GM23338 (cell line): ENCODE measurements at regions not wholly inside any gene's neighbourhood (a gene's known extent, or its start where the extent isn't known, plus 50 kb on each side); places are given as distances from the start of the nearest gene placed in this dataset.

Experiments used
- ATAC-seq: fragments of 200-7000 bp; cut with Tn5 transposase; 3 replicates; pipeline ENCODE4 v1.9.1; 2020
- DNase-seq: peaks from one replicate; pipeline ENCODE4 v3.0.0-alpha.2; 2015; ENCODE audit warnings: low spot score
- H2AFZ ChIP-seq: fragments of 200-600 bp; sonication (generic); 2 replicates; pipeline ENCODE4 v1.8.0; 2016; ENCODE audit warnings: antibody characterized with exemption, mild to moderate bottlenecking, moderate library complexity
- H3F3A ChIP-seq: fragments of 200-600 bp; sonication (generic); replicated peaks from 2 replicates; pipeline ENCODE4 v1.8.0; 2017; ENCODE audit warnings: antibody characterized with exemption, mixed run types, low read depth
- H3K27ac ChIP-seq: fragments of 200-600 bp; sonication (generic); 2 replicates; pipeline ENCODE4 v1.6.1; 2016; ENCODE audit warnings: low read depth
- H3K27me3 ChIP-seq: fragments of 200-600 bp; sonication (generic); 2 replicates; pipeline ENCODE4 v1.8.0; 2016; ENCODE audit warnings: mild to moderate bottlenecking, mixed run types, moderate library complexity; ENCODE audit not compliant: insufficient read depth
- H3K36me3 ChIP-seq: fragments of 200-600 bp; sonication (generic); 2 replicates; pipeline ENCODE4 v1.8.0; 2016; ENCODE audit warnings: mild to moderate bottlenecking; ENCODE audit not compliant: insufficient read depth
- H3K4me1 ChIP-seq: fragments of 200-600 bp; sonication (generic); 2 replicates; pipeline ENCODE4 v1.8.0; 2016; ENCODE audit warnings: mild to moderate bottlenecking, moderate library complexity; ENCODE audit not compliant: insufficient read depth
- H3K4me2 ChIP-seq: fragments of 200-600 bp; sonication (generic); 2 replicates; pipeline ENCODE4 v1.7.1; 2017; ENCODE audit warnings: mixed run types
- H3K4me3 ChIP-seq: fragments of 200-600 bp; sonication (generic); 2 replicates; pipeline ENCODE4 v1.6.1; 2016; ENCODE audit warnings: mixed run types
- H3K79me2 ChIP-seq: fragments of 200-600 bp; sonication (generic); replicated peaks from 2 replicates; pipeline ENCODE4 v1.8.0; 2017; ENCODE audit warnings: mild to moderate bottlenecking; ENCODE audit not compliant: insufficient read depth
- H3K9me2 ChIP-seq: fragments of 200-600 bp; sonication (generic); 2 replicates; pipeline ENCODE4 v1.8.0; 2017; ENCODE audit not compliant: insufficient read depth
- H4K20me1 ChIP-seq: fragments of 200-600 bp; sonication (generic); replicated peaks from 2 replicates; pipeline ENCODE4 v1.8.0; 2017; ENCODE audit warnings: mild to moderate bottlenecking; ENCODE audit not compliant: insufficient read depth
- H3K27ac Mint-ChIP-seq: 2 replicates; pipeline ENCODE4 v1.8.0; 2020; ENCODE audit warnings: inconsistent platforms, mild to moderate bottlenecking, moderate library complexity, mixed read lengths
- H3K27me3 Mint-ChIP-seq: 3 replicates; pipeline ENCODE4 v1.8.0; 2022; ENCODE audit warnings: low read depth, mild to moderate bottlenecking, moderate library complexity, mixed read lengths, inconsistent platforms; ENCODE audit not compliant: insufficient read depth, poor library complexity
- H3K36me3 Mint-ChIP-seq: 3 replicates; pipeline ENCODE4 v1.8.0; 2021; ENCODE audit warnings: low read depth, mild to moderate bottlenecking, inconsistent platforms, moderate library complexity, mixed read lengths
- H3K4me1 Mint-ChIP-seq: 3 replicates; pipeline ENCODE4 v1.8.0; 2020; ENCODE audit warnings: mild to moderate bottlenecking, inconsistent platforms, mixed read lengths
- H3K4me3 Mint-ChIP-seq: 3 replicates; pipeline ENCODE4 v1.8.0; 2021; ENCODE audit warnings: moderate library complexity, mild to moderate bottlenecking, inconsistent platforms, mixed read lengths
- H3K9me3 Mint-ChIP-seq: 3 replicates; pipeline ENCODE4 v1.8.0; 2020; ENCODE audit warnings: moderate library complexity, mild to moderate bottlenecking, inconsistent platforms, mixed read lengths
- CREB1 ChIP-seq: fragments of 250-450 bp; sonication (Bioruptor Pico); IDR thresholded peaks from 2 replicates; pipeline ENCODE4 v1.5.0; 2020; ENCODE audit warnings: low read depth, mild to moderate bottlenecking, moderate library complexity
- EZH2 ChIP-seq: fragments of 200-600 bp; sonication (generic); IDR thresholded peaks from one replicate; pipeline ENCODE4 v1.8.0; 2017; ENCODE audit warnings: antibody characterized with exemption, mild to moderate bottlenecking, low read depth; ENCODE audit not compliant: unreplicated experiment
- JUNB ChIP-seq: IDR thresholded peaks from one replicate; pipeline ENCODE4 v1.6.1; 2016; ENCODE audit warnings: antibody characterized with exemption; ENCODE audit not compliant: unreplicated experiment
- ZNF331 ChIP-seq: fragments of 250-450 bp; sonication (Bioruptor Pico); IDR thresholded peaks from 2 replicates; pipeline ENCODE4 v1.5.0; 2020; ENCODE audit warnings: low read depth, mild to moderate bottlenecking, moderate library complexity
- TF ChIP-seq, protein P1 (sequence below), 2 experiments: fragments of 200-600 bp in 1 of 2; sonication (generic) in 1 of 2; conservative IDR thresholded peaks; 2 replicates each; pipeline versions ENCODE4 v1.5.1 to v1.6.1; 2016 to 2017; ENCODE audit warnings: antibody characterized with exemption in 2 of 2, low read depth in 2 of 2, mild to moderate bottlenecking in 2 of 2, moderate library complexity in 1 of 2
- TF ChIP-seq, protein P2 (sequence below): fragments of 250-450 bp; sonication (Bioruptor Pico); IDR thresholded peaks from 2 replicates; pipeline ENCODE4 v1.5.0; 2020; ENCODE audit warnings: mild to moderate bottlenecking, moderate library complexity

DNA sequence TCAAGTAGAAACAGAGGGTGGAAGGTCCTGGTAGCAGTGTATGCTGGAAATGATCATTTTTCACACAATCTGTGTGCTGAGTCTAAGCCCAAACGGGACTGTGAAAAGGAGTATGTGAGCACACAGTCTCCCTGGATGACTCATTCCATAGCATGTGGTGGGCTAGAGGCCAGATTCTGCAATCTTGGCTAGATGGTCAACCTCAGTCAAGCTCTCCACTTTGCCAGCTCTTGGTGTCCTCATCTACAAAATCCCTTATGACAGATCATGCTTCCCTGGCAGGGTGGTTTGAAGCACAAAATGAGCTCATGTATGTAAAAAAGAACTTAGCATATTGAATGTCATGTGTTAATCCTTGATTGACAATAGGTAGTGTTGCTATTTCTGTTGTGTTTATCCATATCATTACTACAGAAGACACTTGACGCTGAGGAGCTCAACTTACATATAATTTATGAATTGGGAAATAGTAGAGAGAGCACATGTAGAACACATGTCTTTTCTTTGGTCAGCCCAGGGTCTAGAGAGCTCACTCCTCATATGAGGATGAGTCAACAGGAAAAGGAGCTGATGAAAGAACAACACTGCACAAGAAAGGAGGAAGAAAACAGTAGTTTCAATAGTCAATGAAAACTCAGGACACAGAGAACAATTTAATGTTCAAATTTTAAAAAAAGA, 517.5 kb downstream of the BCL11B start:
- Histone ChIP-seq H4K20me1 (no peaks in the 10 kb centered on the region), H3K4me2 (no peak overlapping the region), H3K4me3 (no peak overlapping the region), H2AFZ (no peak overlapping the region), H3K9me2 (peaks cover 18% of the 10 kb centered on the region), H3K36me3 (no peaks in the 10 kb centered on the region), H3K27me3 (no peaks in the 10 kb centered on the region), H3K79me2 (no peaks in the 10 kb centered on the region), H3K27ac (no peak overlapping the region), H3K4me1 (peaks cover 8% of the 10 kb centered on the region; the same call in 1 of the 2 replicates), H3F3A (no peaks in the 10 kb centered on the region)
- H3K27me3 Mint-ChIP-seq: peaks cover 9% of the 10 kb centered on the region
- H3K4me1 Mint-ChIP-seq: peaks cover 15% of the 10 kb centered on the region
- H3K4me3 Mint-ChIP-seq: no peak overlapping the region
- H3K27ac Mint-ChIP-seq: no peak overlapping the region
- peaks cover 7% of the 10 kb centered on the region; the same call in 1 of the 3 replicates for H3K36me3 Mint-ChIP-seq
- peaks cover 14% of the 10 kb centered on the region for H3K9me3 Mint-ChIP-seq
- DNase-seq (no peak), ATAC-seq (no peak)
- TF ChIP-seq, protein P1, sequence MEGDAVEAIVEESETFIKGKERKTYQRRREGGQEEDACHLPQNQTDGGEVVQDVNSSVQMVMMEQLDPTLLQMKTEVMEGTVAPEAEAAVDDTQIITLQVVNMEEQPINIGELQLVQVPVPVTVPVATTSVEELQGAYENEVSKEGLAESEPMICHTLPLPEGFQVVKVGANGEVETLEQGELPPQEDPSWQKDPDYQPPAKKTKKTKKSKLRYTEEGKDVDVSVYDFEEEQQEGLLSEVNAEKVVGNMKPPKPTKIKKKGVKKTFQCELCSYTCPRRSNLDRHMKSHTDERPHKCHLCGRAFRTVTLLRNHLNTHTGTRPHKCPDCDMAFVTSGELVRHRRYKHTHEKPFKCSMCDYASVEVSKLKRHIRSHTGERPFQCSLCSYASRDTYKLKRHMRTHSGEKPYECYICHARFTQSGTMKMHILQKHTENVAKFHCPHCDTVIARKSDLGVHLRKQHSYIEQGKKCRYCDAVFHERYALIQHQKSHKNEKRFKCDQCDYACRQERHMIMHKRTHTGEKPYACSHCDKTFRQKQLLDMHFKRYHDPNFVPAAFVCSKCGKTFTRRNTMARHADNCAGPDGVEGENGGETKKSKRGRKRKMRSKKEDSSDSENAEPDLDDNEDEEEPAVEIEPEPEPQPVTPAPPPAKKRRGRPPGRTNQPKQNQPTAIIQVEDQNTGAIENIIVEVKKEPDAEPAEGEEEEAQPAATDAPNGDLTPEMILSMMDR (conservative IDR thresholded peaks at IDR 0.05; ENCODE audit: low read depth in 2 of 2): no peak
- TF ChIP-seq, protein P2, sequence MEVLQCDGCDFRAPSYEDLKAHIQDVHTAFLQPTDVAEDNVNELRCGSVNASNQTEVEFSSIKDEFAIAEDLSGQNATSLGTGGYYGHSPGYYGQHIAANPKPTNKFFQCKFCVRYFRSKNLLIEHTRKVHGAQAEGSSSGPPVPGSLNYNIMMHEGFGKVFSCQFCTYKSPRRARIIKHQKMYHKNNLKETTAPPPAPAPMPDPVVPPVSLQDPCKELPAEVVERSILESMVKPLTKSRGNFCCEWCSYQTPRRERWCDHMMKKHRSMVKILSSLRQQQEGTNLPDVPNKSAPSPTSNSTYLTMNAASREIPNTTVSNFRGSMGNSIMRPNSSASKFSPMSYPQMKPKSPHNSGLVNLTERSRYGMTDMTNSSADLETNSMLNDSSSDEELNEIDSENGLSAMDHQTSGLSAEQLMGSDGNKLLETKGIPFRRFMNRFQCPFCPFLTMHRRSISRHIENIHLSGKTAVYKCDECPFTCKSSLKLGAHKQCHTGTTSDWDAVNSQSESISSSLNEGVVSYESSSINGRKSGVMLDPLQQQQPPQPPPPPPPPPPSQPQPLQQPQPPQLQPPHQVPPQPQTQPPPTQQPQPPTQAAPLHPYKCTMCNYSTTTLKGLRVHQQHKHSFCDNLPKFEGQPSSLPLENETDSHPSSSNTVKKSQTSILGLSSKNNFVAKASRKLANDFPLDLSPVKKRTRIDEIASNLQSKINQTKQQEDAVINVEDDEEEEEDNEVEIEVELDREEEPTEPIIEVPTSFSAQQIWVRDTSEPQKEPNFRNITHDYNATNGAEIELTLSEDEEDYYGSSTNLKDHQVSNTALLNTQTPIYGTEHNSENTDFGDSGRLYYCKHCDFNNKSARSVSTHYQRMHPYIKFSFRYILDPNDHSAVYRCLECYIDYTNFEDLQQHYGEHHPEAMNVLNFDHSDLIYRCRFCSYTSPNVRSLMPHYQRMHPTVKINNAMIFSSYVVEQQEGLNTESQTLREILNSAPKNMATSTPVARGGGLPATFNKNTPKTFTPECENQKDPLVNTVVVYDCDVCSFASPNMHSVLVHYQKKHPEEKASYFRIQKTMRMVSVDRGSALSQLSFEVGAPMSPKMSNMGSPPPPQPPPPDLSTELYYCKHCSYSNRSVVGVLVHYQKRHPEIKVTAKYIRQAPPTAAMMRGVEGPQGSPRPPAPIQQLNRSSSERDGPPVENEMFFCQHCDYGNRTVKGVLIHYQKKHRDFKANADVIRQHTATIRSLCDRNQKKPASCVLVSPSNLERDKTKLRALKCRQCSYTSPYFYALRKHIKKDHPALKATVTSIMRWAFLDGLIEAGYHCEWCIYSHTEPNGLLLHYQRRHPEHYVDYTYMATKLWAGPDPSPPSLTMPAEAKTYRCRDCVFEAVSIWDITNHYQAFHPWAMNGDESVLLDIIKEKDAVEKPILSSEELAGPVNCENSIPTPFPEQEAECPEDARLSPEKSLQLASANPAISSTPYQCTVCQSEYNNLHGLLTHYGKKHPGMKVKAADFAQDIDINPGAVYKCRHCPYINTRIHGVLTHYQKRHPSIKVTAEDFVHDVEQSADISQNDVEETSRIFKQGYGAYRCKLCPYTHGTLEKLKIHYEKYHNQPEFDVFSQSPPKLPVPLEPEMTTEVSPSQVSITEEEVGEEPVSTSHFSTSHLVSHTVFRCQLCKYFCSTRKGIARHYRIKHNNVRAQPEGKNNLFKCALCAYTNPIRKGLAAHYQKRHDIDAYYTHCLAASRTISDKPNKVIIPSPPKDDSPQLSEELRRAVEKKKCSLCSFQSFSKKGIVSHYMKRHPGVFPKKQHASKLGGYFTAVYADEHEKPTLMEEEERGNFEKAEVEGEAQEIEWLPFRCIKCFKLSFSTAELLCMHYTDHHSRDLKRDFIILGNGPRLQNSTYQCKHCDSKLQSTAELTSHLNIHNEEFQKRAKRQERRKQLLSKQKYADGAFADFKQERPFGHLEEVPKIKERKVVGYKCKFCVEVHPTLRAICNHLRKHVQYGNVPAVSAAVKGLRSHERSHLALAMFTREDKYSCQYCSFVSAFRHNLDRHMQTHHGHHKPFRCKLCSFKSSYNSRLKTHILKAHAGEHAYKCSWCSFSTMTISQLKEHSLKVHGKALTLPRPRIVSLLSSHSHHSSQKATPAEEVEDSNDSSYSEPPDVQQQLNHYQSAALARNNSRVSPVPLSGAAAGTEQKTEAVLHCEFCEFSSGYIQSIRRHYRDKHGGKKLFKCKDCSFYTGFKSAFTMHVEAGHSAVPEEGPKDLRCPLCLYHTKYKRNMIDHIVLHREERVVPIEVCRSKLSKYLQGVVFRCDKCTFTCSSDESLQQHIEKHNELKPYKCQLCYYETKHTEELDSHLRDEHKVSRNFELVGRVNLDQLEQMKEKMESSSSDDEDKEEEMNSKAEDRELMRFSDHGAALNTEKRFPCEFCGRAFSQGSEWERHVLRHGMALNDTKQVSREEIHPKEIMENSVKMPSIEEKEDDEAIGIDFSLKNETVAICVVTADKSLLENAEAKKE (CRISPR knock-in tag): no peak
- TF ChIP-seq JUNB (no peak), CREB1 (CRISPR knock-in tag) (no peak), EZH2 (no peak), ZNF331 (CRISPR knock-in tag) (no peak)
